Uterus (tissue), 2 donors: ENCODE measurements at regions not wholly inside any gene's neighbourhood (a gene's known extent, or its start where the extent isn't known, plus 50 kb on each side); places are given as distances from the start of the nearest gene placed in this dataset.

ENCODE experiments used
- POLR2A ChIP-seq, 2 donors: fragments of 450-650 bp; IDR thresholded peaks; one replicate each; pipeline ENCODE4 v1.6.1; 2016; ENCODE audit warnings: antibody characterized with exemption in 2 of 2, mild to moderate bottlenecking in 1 of 2, moderate library complexity in 1 of 2
- TF ChIP-seq, protein P1 (sequence below), 4 experiments: fragments of 200-600 bp in 2 of 4; fragments of 450-650 bp in 2 of 4; sonication (generic) in 2 of 4; IDR thresholded peaks; one replicate each; pipeline ENCODE4 v1.5.1; 2016 to 2019; ENCODE audit warnings: antibody characterized with exemption in 4 of 4, mild to moderate bottlenecking in 2 of 4, moderate library complexity in 1 of 4

DNA sequence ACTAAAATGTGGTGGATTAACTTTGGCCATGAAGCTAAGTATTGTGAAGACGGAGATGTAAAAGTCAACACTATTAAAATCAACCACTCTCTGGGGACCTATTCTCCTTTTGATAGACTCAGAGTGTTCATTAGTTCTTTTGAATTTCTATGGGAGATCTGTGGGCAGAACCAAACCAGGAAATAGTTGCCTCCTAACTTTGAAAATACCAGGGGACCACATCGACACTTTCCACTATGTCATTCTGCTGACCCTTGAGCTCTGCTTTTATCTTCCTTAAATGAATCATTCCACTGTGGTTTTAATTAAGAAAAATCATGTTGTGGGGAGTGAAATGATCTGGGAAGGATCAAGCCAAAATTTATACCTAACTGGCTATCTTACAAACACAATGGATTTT, 960.5 kb downstream of the GATA3 start:
- TF ChIP-seq, protein P1, sequence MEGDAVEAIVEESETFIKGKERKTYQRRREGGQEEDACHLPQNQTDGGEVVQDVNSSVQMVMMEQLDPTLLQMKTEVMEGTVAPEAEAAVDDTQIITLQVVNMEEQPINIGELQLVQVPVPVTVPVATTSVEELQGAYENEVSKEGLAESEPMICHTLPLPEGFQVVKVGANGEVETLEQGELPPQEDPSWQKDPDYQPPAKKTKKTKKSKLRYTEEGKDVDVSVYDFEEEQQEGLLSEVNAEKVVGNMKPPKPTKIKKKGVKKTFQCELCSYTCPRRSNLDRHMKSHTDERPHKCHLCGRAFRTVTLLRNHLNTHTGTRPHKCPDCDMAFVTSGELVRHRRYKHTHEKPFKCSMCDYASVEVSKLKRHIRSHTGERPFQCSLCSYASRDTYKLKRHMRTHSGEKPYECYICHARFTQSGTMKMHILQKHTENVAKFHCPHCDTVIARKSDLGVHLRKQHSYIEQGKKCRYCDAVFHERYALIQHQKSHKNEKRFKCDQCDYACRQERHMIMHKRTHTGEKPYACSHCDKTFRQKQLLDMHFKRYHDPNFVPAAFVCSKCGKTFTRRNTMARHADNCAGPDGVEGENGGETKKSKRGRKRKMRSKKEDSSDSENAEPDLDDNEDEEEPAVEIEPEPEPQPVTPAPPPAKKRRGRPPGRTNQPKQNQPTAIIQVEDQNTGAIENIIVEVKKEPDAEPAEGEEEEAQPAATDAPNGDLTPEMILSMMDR (IDR thresholded peaks at IDR 0.05): no peak
- TF ChIP-seq POLR2A (IDR thresholded peaks at IDR 0.05): no peak
